ENCODE measurements at regions not wholly inside any gene's neighbourhood (a gene's known extent, or its start where the extent isn't known, plus 50 kb on each side); places are given as distances from the start of the nearest gene placed in this dataset.

DNA sequence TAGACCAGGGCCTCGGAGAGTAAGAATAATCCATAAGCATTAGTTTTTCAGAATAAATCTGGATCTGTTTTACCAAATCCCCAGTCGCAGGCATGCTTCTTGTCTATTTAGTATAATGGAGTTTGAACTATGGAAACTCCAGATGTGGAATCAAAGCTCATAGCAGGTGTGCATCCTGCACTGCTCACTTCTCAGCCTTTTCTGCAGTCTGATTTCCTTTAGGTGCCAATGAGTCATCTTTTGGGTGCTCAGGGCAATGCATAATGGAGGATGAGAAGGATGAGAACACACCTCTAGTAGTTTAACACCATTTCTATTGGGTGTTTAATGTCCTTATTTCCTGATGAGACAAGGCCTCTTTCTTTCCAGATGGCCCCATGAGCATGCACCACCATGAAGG lies 961.2 kb downstream of the TMEM121 start:
- no peak for DNase-seq (ENCODE audit: low read depth)
- no peak overlapping the region for H3K4me3 ChIP-seq (ENCODE audit: low read depth, low read length)
- TF ChIP-seq, protein P1, sequence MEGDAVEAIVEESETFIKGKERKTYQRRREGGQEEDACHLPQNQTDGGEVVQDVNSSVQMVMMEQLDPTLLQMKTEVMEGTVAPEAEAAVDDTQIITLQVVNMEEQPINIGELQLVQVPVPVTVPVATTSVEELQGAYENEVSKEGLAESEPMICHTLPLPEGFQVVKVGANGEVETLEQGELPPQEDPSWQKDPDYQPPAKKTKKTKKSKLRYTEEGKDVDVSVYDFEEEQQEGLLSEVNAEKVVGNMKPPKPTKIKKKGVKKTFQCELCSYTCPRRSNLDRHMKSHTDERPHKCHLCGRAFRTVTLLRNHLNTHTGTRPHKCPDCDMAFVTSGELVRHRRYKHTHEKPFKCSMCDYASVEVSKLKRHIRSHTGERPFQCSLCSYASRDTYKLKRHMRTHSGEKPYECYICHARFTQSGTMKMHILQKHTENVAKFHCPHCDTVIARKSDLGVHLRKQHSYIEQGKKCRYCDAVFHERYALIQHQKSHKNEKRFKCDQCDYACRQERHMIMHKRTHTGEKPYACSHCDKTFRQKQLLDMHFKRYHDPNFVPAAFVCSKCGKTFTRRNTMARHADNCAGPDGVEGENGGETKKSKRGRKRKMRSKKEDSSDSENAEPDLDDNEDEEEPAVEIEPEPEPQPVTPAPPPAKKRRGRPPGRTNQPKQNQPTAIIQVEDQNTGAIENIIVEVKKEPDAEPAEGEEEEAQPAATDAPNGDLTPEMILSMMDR (IDR thresholded peaks at IDR 0.05; ENCODE audit: control insufficient read depth, extremely low read depth, insufficient read depth) = no peak

GRCh38 chr14:106488291-106488690 lies 961.9 kb downstream of the TMEM121 start:
- TF ChIP-seq, protein P1 (IDR thresholded peaks at IDR 0.05; ENCODE audit: control insufficient read depth, extremely low read depth, insufficient read depth) = no peak

DNA sequence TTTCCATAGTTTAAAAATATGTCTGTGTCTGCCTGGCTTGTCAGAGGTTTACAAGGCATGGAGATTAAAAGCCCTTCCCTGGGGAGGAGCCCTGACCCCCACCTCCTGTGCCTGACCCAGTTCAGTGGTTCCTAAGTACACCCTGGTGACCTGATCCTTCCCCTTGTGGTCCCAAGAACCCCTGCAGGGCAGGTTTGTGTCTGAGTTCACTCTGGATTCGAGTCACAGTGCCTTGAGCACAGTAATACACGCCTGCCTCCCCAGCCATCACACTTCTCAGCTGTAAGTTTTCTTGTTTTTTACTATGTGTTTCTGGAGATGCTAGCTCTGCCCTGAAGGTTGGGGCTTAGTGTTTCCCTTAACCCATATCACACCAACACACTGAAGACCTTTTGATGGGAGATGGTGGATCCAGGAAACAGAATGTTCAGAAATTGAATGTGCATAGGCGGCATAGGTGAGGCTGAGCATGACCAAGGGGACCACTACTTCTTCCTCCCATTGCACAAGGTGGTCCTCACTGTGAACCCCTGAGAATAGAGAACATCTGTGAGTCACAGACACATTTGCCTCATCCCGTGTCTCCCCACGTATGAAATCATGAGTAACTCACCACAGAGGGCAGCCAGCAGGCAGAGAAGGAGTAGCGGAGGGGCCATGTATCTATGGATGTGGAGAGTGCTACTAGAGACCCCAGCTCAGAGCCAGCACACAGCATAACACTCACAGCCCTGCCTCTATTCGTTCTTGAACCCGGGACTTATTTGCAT lies 962.9 kb downstream of the TMEM121 start:
- H3K4me3 ChIP-seq (ENCODE audit: low read depth, low read length) = no peak overlapping the region
- TF ChIP-seq, protein P1 (IDR thresholded peaks at IDR 0.05; ENCODE audit: control insufficient read depth, extremely low read depth, insufficient read depth) = no peak
- no peak for DNase-seq (ENCODE audit: low read depth)

More at GRCh38 chr14:106488291-106488690, 961.9 kb downstream of the TMEM121 start:
- no peak overlapping the region for H3K4me3 ChIP-seq (ENCODE audit: low read depth, low read length)
- no peak for DNase-seq (ENCODE audit: low read depth)

GRCh38 chr14:106490442-106490841 lies 964.1 kb downstream of the TMEM121 start:
- H3K4me3 ChIP-seq (ENCODE audit: low read depth, low read length) = no peak overlapping the region
- DNase-seq (ENCODE audit: low read depth) = no peak
- TF ChIP-seq, protein P1 (IDR thresholded peaks at IDR 0.05; ENCODE audit: control insufficient read depth, extremely low read depth, insufficient read depth) = no peak

GRCh38 chr14:106491851-106492250 lies 965.5 kb downstream of the TMEM121 start:
- TF ChIP-seq, protein P1 (IDR thresholded peaks at IDR 0.05; ENCODE audit: control insufficient read depth, extremely low read depth, insufficient read depth) = peak; percentile 64
- peak; percentile 11 for DNase-seq (ENCODE audit: low read depth)

GRCh38 chr14:106493962-106494823 lies 967.8 kb downstream of the TMEM121 start:
- TF ChIP-seq, protein P1 (IDR thresholded peaks at IDR 0.05; ENCODE audit: control insufficient read depth, extremely low read depth, insufficient read depth) = no peak
- DNase-seq (ENCODE audit: low read depth) = no peak
- H3K4me3 ChIP-seq (ENCODE audit: low read depth, low read length) = no peak overlapping the region

More at GRCh38 chr14:106491851-106492250, 965.5 kb downstream of the TMEM121 start:
- no peak overlapping the region for H3K4me3 ChIP-seq (ENCODE audit: low read depth, low read length)
